Thyroid gland (tissue), 4 donors: ENCODE measurements at regions not wholly inside any gene's neighbourhood (a gene's known extent, or its start where the extent isn't known, plus 50 kb on each side); places are given as distances from the start of the nearest gene placed in this dataset.

Experiments
- DNase-seq, 2 donors: peaks; one replicate each; pipeline ENCODE4 v3.0.0-alpha.2; 2019
- H3K27ac ChIP-seq, 3 donors: fragments of 200-600 bp; sonication (generic); 1 replicate in 2 of 3; 2 replicates in 1 of 3; pipeline ENCODE4 v1.5.1; 2016 to 2019; ENCODE audit warnings: mild to moderate bottlenecking in 1 of 3, moderate library complexity in 1 of 3
- H3K27me3 ChIP-seq: fragments of 200-600 bp; sonication (generic); one replicate; pipeline ENCODE4 v1.5.1; 2019
- H3K36me3 ChIP-seq, 2 donors: fragments of 200-600 bp; sonication (generic); one replicate each; pipeline ENCODE4 v1.5.1; 2016 to 2019
- H3K4me1 ChIP-seq, 2 donors: fragments of 200-600 bp; sonication (generic); one replicate each; pipeline ENCODE4 v1.5.1; 2017 to 2019
- H3K4me3 ChIP-seq, 3 donors: fragments of 200-600 bp; sonication (generic); replicated peaks in 1 of 3; 1 replicate in 2 of 3; 2 replicates in 1 of 3; pipeline ENCODE4 v1.5.1; 2016; ENCODE audit warnings: mild to moderate bottlenecking in 1 of 3
- H3K9me3 ChIP-seq: fragments of 200-600 bp; sonication (generic); one replicate; pipeline ENCODE4 v1.5.1; 2017
- CTCF ChIP-seq, 6 experiments: fragments of 200-600 bp in 3 of 6; fragments of 450-650 bp in 3 of 6; sonication (generic) in 3 of 6; IDR thresholded peaks; one replicate each; pipeline ENCODE4 v1.5.1; 2016 to 2019; ENCODE audit warnings: antibody characterized with exemption in 6 of 6, mild to moderate bottlenecking in 2 of 6, inconsistent platforms in 1 of 6, moderate library complexity in 1 of 6
- POLR2A ChIP-seq, 2 donors: fragments of 450-650 bp; IDR thresholded peaks; one replicate each; pipeline ENCODE4 v1.6.1; 2017; ENCODE audit warnings: antibody characterized with exemption in 2 of 2, mild to moderate bottlenecking in 2 of 2, moderate library complexity in 1 of 2
- WGBS, 2 donors: methylation state at CpG; one replicate each; pipeline ENCODE4 v1.1.5; 2017; 5-methylcytosine and 5-hydroxymethylcytosine counted together
- intact Hi-C: fragments of 100-400 bp; cut with DNase I; formaldehyde crosslinking; loops from one replicate; pipeline ENCODE4 v1.15.1; 2023

GRCh38 chr7:4610768-4611467 lies 71.2 kb upstream of the FOXK1 start:
- no peak overlapping the region for H3K27ac ChIP-seq
- DNase-seq, result peak; percentile 35 to 48
- 47 to 49% methylated on average over 8 of the region's 8 CpGs for WGBS, 2 donors
- H3K27me3 ChIP-seq, result no peaks in the 10 kb centered on the region
- H3K36me3 ChIP-seq, result no peaks in the 10 kb centered on the region
- no peak overlapping the region for H3K4me3 ChIP-seq
- TF ChIP-seq CTCF (IDR thresholded peaks at IDR 0.05), result peak; percentile 57 to 90 (median 79)
- no peak for TF ChIP-seq POLR2A (IDR thresholded peaks at IDR 0.05)
- H3K4me1 ChIP-seq, result peaks cover 0 to 14% of the 10 kb centered on the region in 2 donors
- no peaks in the 10 kb centered on the region for H3K9me3 ChIP-seq
- intact Hi-C loops, result loop anchor here (2.0 kb wide), 1 partner anchor 20 kb away; no protein-coding TSS in a partner anchor

DNA sequence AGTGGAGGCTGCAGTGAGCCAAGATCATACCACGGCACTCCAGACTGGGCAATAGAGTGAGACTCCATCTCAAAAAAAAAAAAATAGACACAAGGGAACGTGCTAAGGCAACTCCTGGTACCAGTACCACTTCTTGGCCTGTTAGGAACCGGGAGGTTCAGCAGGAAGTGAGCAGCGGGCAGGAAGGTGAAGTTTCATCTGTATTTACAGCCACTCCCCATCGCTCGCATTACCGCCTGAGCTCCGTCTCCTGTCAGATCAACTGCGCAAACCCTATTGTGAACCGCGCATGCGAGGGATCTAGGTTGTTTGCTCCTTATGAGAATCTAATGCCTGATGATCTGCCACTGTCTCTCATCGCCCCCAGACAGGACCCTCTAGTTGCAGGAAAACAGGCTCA lies 69.9 kb upstream of the FOXK1 start:
- H3K9me3 ChIP-seq, result no peaks in the 10 kb centered on the region
- 85 to 97% methylated on average over 13 of the region's 13 CpGs for WGBS, 2 donors
- no peak overlapping the region for H3K4me3 ChIP-seq
- intact Hi-C loops, result no loop called here
- no peak for TF ChIP-seq POLR2A (IDR thresholded peaks at IDR 0.05)
- TF ChIP-seq CTCF (IDR thresholded peaks at IDR 0.05), result no peak
- H3K27ac ChIP-seq, result peak overlapping the region in 1 of 3 donors; percentile 33
- DNase-seq, result no peak
- no peaks in the 10 kb centered on the region for H3K36me3 ChIP-seq
- peaks cover 0 to 14% of the 10 kb centered on the region in 2 donors for H3K4me1 ChIP-seq
- H3K27me3 ChIP-seq, result no peaks in the 10 kb centered on the region

GRCh38 chr7:4612939-4613841 lies 68.9 kb upstream of the FOXK1 start:
- Histone ChIP-seq H3K9me3 (no peaks in the 10 kb centered on the region), H3K27ac (peak overlapping the region; percentile 33 to 57 (median 50)), H3K4me3 (no peak overlapping the region), H3K4me1 (peaks cover 0 to 14% of the 10 kb centered on the region in 2 donors), H3K27me3 (no peaks in the 10 kb centered on the region), H3K36me3 (no peaks in the 10 kb centered on the region)
- WGBS, 2 donors, result 44 to 58% methylated on average over 25 of the region's 25 CpGs
- no peak for TF ChIP-seq POLR2A (IDR thresholded peaks at IDR 0.05)
- no peak for TF ChIP-seq CTCF (IDR thresholded peaks at IDR 0.05)
- intact Hi-C loops, result no loop called here
- DNase-seq, result no peak

- Histone ChIP-seq H3K36me3 (no peaks in the 10 kb centered on the region), H3K4me1 (peaks cover 0 to 17% of the 10 kb centered on the region in 2 donors), H3K27ac (peak overlapping the region; percentile 33 to 57 (median 50)), H3K4me3 (no peak overlapping the region), H3K27me3 (no peaks in the 10 kb centered on the region), H3K9me3 (no peaks in the 10 kb centered on the region)
- WGBS, 2 donors, result 76 to 77% methylated on average over 12 to 15 of the region's 15 CpGs
- intact Hi-C loops, result no loop called here
- no peak for TF ChIP-seq POLR2A (IDR thresholded peaks at IDR 0.05)
- no peak for TF ChIP-seq CTCF (IDR thresholded peaks at IDR 0.05)
- no peak for DNase-seq
Measured at GRCh38 chr7:4613846-4614548, 68.1 kb upstream of the FOXK1 start.
